Endodermal cell (in vitro differentiated cells): ENCODE measurements at regions not wholly inside any gene's neighbourhood (a gene's known extent, or its start where the extent isn't known, plus 50 kb on each side); places are given as distances from the start of the nearest gene placed in this dataset.

Experiments
- DNase-seq: peaks from one replicate; pipeline ENCODE4 v3.0.0-alpha.2; 2017
- H3K27ac ChIP-seq: 2 replicates; pipeline ENCODE4 v1.5.1; 2013; ENCODE audit warnings: mild to moderate bottlenecking, low read depth, low read length, moderate library complexity
- H3K27me3 ChIP-seq: 2 replicates; pipeline ENCODE4 v1.6.1; 2013; ENCODE audit warnings: mild to moderate bottlenecking, low read length, moderate library complexity; ENCODE audit not compliant: insufficient read depth, control insufficient read depth, poor library complexity, severe bottlenecking
- H3K36me3 ChIP-seq: 2 replicates; pipeline ENCODE4 v1.7.0; 2013; ENCODE audit warnings: mild to moderate bottlenecking, low read length, moderate library complexity; ENCODE audit not compliant: control insufficient read depth, insufficient read depth
- H3K4me1 ChIP-seq: one replicate; pipeline ENCODE4 v1.7.0; 2013; ENCODE audit warnings: low read length; ENCODE audit not compliant: control insufficient read depth, insufficient read depth
- H3K4me3 ChIP-seq: 2 replicates; pipeline ENCODE4 v1.5.1; 2013; ENCODE audit warnings: mild to moderate bottlenecking, low read length, moderate library complexity
- H3K9ac ChIP-seq: 2 replicates; pipeline ENCODE4 v1.6.1; 2013; ENCODE audit warnings: mild to moderate bottlenecking, low read length, moderate library complexity; ENCODE audit not compliant: poor library complexity, severe bottlenecking; ENCODE audit errors: extremely low read depth
- H3K9me3 ChIP-seq: 2 replicates; pipeline ENCODE4 v1.6.1; 2013; ENCODE audit warnings: mild to moderate bottlenecking, low read length, moderate library complexity; ENCODE audit not compliant: control insufficient read depth
- H3K27ac Mint-ChIP-seq: 2 replicates; pipeline ENCODE4 v1.8.0; 2020; ENCODE audit warnings: mixed read lengths
- H3K27me3 Mint-ChIP-seq: 2 replicates; pipeline ENCODE4 v1.8.0; 2021; ENCODE audit warnings: mild to moderate bottlenecking, mixed read lengths; ENCODE audit not compliant: insufficient read depth
- H3K36me3 Mint-ChIP-seq: 2 replicates; pipeline ENCODE4 v1.8.0; 2020; ENCODE audit warnings: low read depth, mixed read lengths
- H3K4me1 Mint-ChIP-seq: 2 replicates; pipeline ENCODE4 v1.8.0; 2020; ENCODE audit warnings: mixed read lengths
- H3K4me3 Mint-ChIP-seq: 2 replicates; pipeline ENCODE4 v1.8.0; 2020; ENCODE audit warnings: mild to moderate bottlenecking, moderate library complexity, mixed read lengths
- H3K9me3 Mint-ChIP-seq: 2 replicates; pipeline ENCODE4 v1.8.0; 2020; ENCODE audit warnings: mild to moderate bottlenecking, mixed read lengths
- WGBS, 2 experiments: methylation state at CpG; one replicate each; pipeline versions ENCODE4 v1.1.5 to v1.1.7; 2013; ENCODE audit warnings: missing lambda C conversion rate in 2 of 2, mixed read lengths in 1 of 2; ENCODE audit not compliant: insufficient coverage in 1 of 2, insufficient read length in 1 of 2; 5-methylcytosine and 5-hydroxymethylcytosine counted together
- TF ChIP-seq, protein P1 (sequence below): fragments of 200-600 bp; sonication (generic); conservative IDR thresholded peaks from 2 replicates; pipeline ENCODE4 v1.5.0; 2021; ENCODE audit warnings: antibody characterized with exemption, mild to moderate bottlenecking

DNA sequence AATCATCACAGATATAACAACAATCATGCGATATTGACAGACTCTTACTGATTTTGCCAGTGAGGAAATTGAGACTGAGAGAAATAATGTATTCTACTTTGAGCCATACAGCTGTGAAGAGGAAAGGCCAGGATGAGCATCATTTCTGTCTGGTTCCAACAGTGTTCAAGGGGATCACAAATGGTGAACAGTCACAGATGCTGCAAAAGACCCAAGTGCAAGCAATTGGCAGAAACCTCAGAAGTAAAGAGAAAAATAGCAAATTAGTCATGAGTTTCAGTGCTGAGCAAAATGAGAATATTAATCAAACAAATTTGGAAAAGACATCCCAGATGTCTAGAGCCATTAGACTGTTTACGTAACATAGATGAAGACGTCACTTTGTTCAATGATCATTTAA lies 114.1 kb downstream of the RAB38 start:
- DNase-seq: no peak
- WGBS, 2 experiments: 90 to 100% methylated on average over 2 to 3 of the region's 3 CpGs
- Histone ChIP-seq H3K9ac (no peak overlapping the region), H3K4me3 (no peak overlapping the region), H3K36me3 (no peaks in the 10 kb centered on the region), H3K9me3 (no peaks in the 10 kb centered on the region), H3K4me1 (no peaks in the 10 kb centered on the region), H3K27ac (no peak overlapping the region), H3K27me3 (no peaks in the 10 kb centered on the region)
- H3K4me3 Mint-ChIP-seq: no peak overlapping the region
- TF ChIP-seq, protein P1, sequence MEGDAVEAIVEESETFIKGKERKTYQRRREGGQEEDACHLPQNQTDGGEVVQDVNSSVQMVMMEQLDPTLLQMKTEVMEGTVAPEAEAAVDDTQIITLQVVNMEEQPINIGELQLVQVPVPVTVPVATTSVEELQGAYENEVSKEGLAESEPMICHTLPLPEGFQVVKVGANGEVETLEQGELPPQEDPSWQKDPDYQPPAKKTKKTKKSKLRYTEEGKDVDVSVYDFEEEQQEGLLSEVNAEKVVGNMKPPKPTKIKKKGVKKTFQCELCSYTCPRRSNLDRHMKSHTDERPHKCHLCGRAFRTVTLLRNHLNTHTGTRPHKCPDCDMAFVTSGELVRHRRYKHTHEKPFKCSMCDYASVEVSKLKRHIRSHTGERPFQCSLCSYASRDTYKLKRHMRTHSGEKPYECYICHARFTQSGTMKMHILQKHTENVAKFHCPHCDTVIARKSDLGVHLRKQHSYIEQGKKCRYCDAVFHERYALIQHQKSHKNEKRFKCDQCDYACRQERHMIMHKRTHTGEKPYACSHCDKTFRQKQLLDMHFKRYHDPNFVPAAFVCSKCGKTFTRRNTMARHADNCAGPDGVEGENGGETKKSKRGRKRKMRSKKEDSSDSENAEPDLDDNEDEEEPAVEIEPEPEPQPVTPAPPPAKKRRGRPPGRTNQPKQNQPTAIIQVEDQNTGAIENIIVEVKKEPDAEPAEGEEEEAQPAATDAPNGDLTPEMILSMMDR: no peak
- no peaks in the 10 kb centered on the region for H3K36me3 Mint-ChIP-seq
- H3K4me1 Mint-ChIP-seq: no peaks in the 10 kb centered on the region
- no peaks in the 10 kb centered on the region for H3K27me3 Mint-ChIP-seq
- H3K9me3 Mint-ChIP-seq: peaks cover 8% of the 10 kb centered on the region
- no peak overlapping the region for H3K27ac Mint-ChIP-seq

DNA sequence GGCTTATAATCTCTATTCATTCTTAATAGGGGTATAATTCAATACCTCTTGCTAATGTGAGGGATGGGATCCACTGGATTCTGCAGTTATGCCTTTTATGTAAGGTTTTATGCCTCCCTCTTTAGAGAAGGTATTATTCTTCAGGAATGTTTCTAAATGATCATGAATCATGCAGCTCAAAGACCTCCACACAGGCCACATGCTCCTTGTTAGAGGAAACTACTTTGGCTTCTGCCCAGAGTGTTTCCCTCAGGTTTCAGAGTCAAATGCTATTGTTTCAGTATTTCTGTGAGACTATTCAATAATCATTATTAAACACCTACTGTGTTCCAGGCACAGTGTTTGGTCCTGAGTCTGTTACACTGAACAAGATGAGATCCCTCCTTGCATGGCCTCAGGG lies 115.9 kb downstream of the RAB38 start:
- H3K36me3 ChIP-seq: no peaks in the 10 kb centered on the region
- no peaks in the 10 kb centered on the region for H3K27me3 ChIP-seq
- Mint-ChIP-seq H3K4me1 (no peaks in the 10 kb centered on the region), H3K36me3 (no peaks in the 10 kb centered on the region), H3K4me3 (no peak overlapping the region), H3K27me3 (no peaks in the 10 kb centered on the region), H3K27ac (no peak overlapping the region), H3K9me3 (peaks cover 8% of the 10 kb centered on the region)
- TF ChIP-seq, protein P1: no peak
- no peak overlapping the region for H3K9ac ChIP-seq
- DNase-seq: no peak
- no peaks in the 10 kb centered on the region for H3K4me1 ChIP-seq
- no peak overlapping the region for H3K4me3 ChIP-seq
- H3K9me3 ChIP-seq: no peaks in the 10 kb centered on the region
- H3K27ac ChIP-seq: no peak overlapping the region

DNA sequence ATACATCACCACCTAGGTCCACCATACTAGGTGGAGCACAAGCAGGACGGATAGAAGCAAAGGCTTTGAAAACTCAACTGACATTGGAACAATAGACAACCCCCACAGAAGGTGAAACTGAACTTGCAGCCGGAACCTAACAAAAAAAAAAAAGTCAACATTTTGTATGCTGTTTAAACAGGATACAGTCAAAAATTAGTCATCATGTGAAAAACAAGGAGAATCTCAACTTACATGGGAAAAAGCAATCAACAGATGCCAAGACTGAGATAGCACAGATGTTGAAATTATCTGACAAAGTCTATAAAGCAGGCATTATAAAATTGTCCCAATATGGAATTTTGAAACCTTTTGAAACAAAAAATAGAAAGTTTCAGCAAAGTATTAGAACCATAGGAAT lies 123.8 kb downstream of the RAB38 start:
- Histone ChIP-seq H3K4me3 (no peak overlapping the region), H3K36me3 (no peaks in the 10 kb centered on the region), H3K27ac (no peak overlapping the region), H3K4me1 (peaks cover 4% of the 10 kb centered on the region), H3K9me3 (no peaks in the 10 kb centered on the region), H3K9ac (no peak overlapping the region), H3K27me3 (no peaks in the 10 kb centered on the region)
- no peak overlapping the region for H3K4me3 Mint-ChIP-seq
- no peaks in the 10 kb centered on the region for H3K9me3 Mint-ChIP-seq
- H3K4me1 Mint-ChIP-seq: peaks cover 10% of the 10 kb centered on the region
- 92 to 100% methylated on average over 1 to 2 of the region's 2 CpGs for WGBS, 2 experiments
- no peaks in the 10 kb centered on the region for H3K36me3 Mint-ChIP-seq
- H3K27me3 Mint-ChIP-seq: no peaks in the 10 kb centered on the region
- DNase-seq: no peak
- no peak overlapping the region for H3K27ac Mint-ChIP-seq
- TF ChIP-seq, protein P1: no peak
